Gastrocnemius medialis (tissue), 4 donors: ENCODE measurements at regions not wholly inside any gene's neighbourhood (a gene's known extent, or its start where the extent isn't known, plus 50 kb on each side); places are given as distances from the start of the nearest gene placed in this dataset.

Source experiments
- ATAC-seq, 2 donors: fragments of 150-250 bp; one replicate each; pipeline ENCODE4 v1.9.1; 2016
- DNase-seq, 2 donors: peaks; one replicate each; pipeline ENCODE4 v3.0.0-alpha.2; 2019
- H3K27ac ChIP-seq, 4 donors: fragments of 200-600 bp; sonication (generic); 1 replicate in 1 of 4; 2 replicates in 3 of 4; pipeline ENCODE4 v1.5.1; 2016 to 2018; ENCODE audit warnings: mild to moderate bottlenecking in 2 of 4, moderate library complexity in 1 of 4
- H3K27me3 ChIP-seq, 3 donors: fragments of 200-600 bp; sonication (generic) in 2 of 3; 1 replicate in 1 of 3; 2 replicates in 2 of 3; pipeline versions ENCODE4 v1.5.1 to v1.6.0; 2016 to 2019; ENCODE audit warnings: mild to moderate bottlenecking in 1 of 3, moderate library complexity in 1 of 3
- H3K36me3 ChIP-seq, 2 donors: fragments of 200-600 bp; sonication (generic) in 1 of 2; one replicate each; pipeline ENCODE4 v1.5.1; 2017 to 2018
- H3K4me1 ChIP-seq, 2 donors: fragments of 200-600 bp; sonication (generic) in 1 of 2; one replicate each; pipeline ENCODE4 v1.5.1; 2016 to 2017; ENCODE audit warnings: mild to moderate bottlenecking in 2 of 2
- H3K4me3 ChIP-seq, 4 donors: fragments of 200-600 bp; sonication (generic) in 3 of 4; 1 replicate in 1 of 4; 2 replicates in 3 of 4; pipeline ENCODE4 v1.5.1; 2016 to 2019; ENCODE audit warnings: mild to moderate bottlenecking in 2 of 4
- H3K9me3 ChIP-seq, 3 donors: fragments of 200-600 bp; sonication (generic) in 2 of 3; 1 replicate in 1 of 3; 2 replicates in 2 of 3; pipeline ENCODE4 v1.5.1; 2016 to 2019
- CTCF ChIP-seq, 5 experiments: fragments of 450-650 bp in 3 of 5; fragments of 200-600 bp in 2 of 5; sonication (generic) in 2 of 5; IDR thresholded peaks in 4 of 5; conservative IDR thresholded peaks in 1 of 5; 1 replicate in 4 of 5; 2 replicates in 1 of 5; pipeline ENCODE4 v1.5.1; 2016 to 2019; ENCODE audit warnings: antibody characterized with exemption in 5 of 5, mild to moderate bottlenecking in 3 of 5, moderate library complexity in 3 of 5
- POLR2A ChIP-seq, 2 donors: fragments of 450-650 bp; IDR thresholded peaks; one replicate each; pipeline ENCODE4 v1.6.1; 2017; ENCODE audit warnings: antibody characterized with exemption in 2 of 2, mild to moderate bottlenecking in 2 of 2, moderate library complexity in 2 of 2
- in situ Hi-C, 4 donors: fragments of 200-750 bp; cut with MboI; loops; one replicate each; pipeline versions ENCODE4 v1.15.0 to v1.8.0; 2017; ENCODE audit warnings: low sequenced_read_pairs in 4 of 4
- intact Hi-C: fragments of 100-400 bp; cut with DNase I; formaldehyde crosslinking; loops from one replicate; pipeline ENCODE4 v1.15.1; 2023; ENCODE audit warnings: low total_unique reads

- in situ Hi-C loops (no loop called here), intact Hi-C loops (no loop called here)
- ATAC-seq = no peak
- Histone ChIP-seq H3K4me3 (no peak overlapping the region), H3K27ac (no peak overlapping the region), H3K4me1 (no peaks in the 10 kb centered on the region), H3K9me3 (peaks cover 0 to 4% (median 0%) of the 10 kb centered on the region in 3 donors), H3K36me3 (no peaks in the 10 kb centered on the region), H3K27me3 (no peaks in the 10 kb centered on the region)
- TF ChIP-seq POLR2A (IDR thresholded peaks at IDR 0.05) = no peak
- TF ChIP-seq CTCF (IDR thresholded peaks at IDR 0.05 in 4 of 5, conservative IDR thresholded peaks at IDR 0.05 in 1 of 5) = no peak
- DNase-seq = no peak
Observed at GRCh38 chr2:150182566-150183235, 304.8 kb downstream of the RND3 start.

- H3K9me3 ChIP-seq = peaks cover 0 to 4% (median 0%) of the 10 kb centered on the region in 3 donors
- in situ Hi-C loops = no loop called here
- TF ChIP-seq CTCF (IDR thresholded peaks at IDR 0.05 in 4 of 5, conservative IDR thresholded peaks at IDR 0.05 in 1 of 5) (no peak), POLR2A (IDR thresholded peaks at IDR 0.05) (no peak)
- no peak for ATAC-seq
- DNase-seq = no peak
- no peak overlapping the region for H3K4me3 ChIP-seq
- H3K27me3 ChIP-seq = no peaks in the 10 kb centered on the region
- H3K27ac ChIP-seq = no peak overlapping the region
- H3K36me3 ChIP-seq = no peaks in the 10 kb centered on the region
- no peaks in the 10 kb centered on the region for H3K4me1 ChIP-seq
- intact Hi-C loops = no loop called here
Observed at GRCh38 chr2:150178591-150178990, 308.9 kb downstream of the RND3 start.

- TF ChIP-seq CTCF (IDR thresholded peaks at IDR 0.05 in 4 of 5, conservative IDR thresholded peaks at IDR 0.05 in 1 of 5) (no peak), POLR2A (IDR thresholded peaks at IDR 0.05) (no peak)
- intact Hi-C loops (no loop called here), in situ Hi-C loops (no loop called here)
- Histone ChIP-seq H3K9me3 (no peaks in the 10 kb centered on the region), H3K4me3 (no peak overlapping the region), H3K4me1 (no peaks in the 10 kb centered on the region), H3K27me3 (no peaks in the 10 kb centered on the region), H3K27ac (no peak overlapping the region), H3K36me3 (no peaks in the 10 kb centered on the region)
- DNase-seq (no peak), ATAC-seq (no peak)
Observed at GRCh38 chr2:150174971-150175421, 312.5 kb downstream of the RND3 start.

- no peaks in the 10 kb centered on the region for H3K9me3 ChIP-seq
- H3K4me3 ChIP-seq = no peak overlapping the region
- no peaks in the 10 kb centered on the region for H3K36me3 ChIP-seq
- H3K27ac ChIP-seq = no peak overlapping the region
- no peak for TF ChIP-seq POLR2A (IDR thresholded peaks at IDR 0.05)
- no peak for TF ChIP-seq CTCF (IDR thresholded peaks at IDR 0.05 in 4 of 5, conservative IDR thresholded peaks at IDR 0.05 in 1 of 5)
- intact Hi-C loops (no loop called here), in situ Hi-C loops (no loop called here)
- ATAC-seq (no peak), DNase-seq (no peak)
- H3K4me1 ChIP-seq = no peaks in the 10 kb centered on the region
- H3K27me3 ChIP-seq = no peaks in the 10 kb centered on the region
Observed at GRCh38 chr2:150174056-150174805, 313.2 kb downstream of the RND3 start.
